SK-N-MC (cell line): ENCODE measurements at regions not wholly inside any gene's neighbourhood (a gene's known extent, or its start where the extent isn't known, plus 50 kb on each side); places are given as distances from the start of the nearest gene placed in this dataset.

Source experiments
- EZH2 ChIP-seq: fragments of 200-600 bp; sonication (generic); IDR thresholded peaks from one replicate; pipeline ENCODE4 v1.6.1; 2017; ENCODE audit warnings: antibody characterized with exemption
- FOXP2 ChIP-seq: optimal IDR thresholded peaks from 2 replicates; pipeline ENCODE3; 2011; ENCODE audit warnings: mild to moderate bottlenecking, moderate library complexity; ENCODE audit not compliant: insufficient read depth; ENCODE audit errors: extremely low read length, control extremely low read depth
- POLR2AphosphoS5 ChIP-seq: IDR thresholded peaks from 2 replicates; pipeline ENCODE4 v1.6.1; 2012; ENCODE audit warnings: mild to moderate bottlenecking, low read depth, low read length, borderline replicate concordance

DNA sequence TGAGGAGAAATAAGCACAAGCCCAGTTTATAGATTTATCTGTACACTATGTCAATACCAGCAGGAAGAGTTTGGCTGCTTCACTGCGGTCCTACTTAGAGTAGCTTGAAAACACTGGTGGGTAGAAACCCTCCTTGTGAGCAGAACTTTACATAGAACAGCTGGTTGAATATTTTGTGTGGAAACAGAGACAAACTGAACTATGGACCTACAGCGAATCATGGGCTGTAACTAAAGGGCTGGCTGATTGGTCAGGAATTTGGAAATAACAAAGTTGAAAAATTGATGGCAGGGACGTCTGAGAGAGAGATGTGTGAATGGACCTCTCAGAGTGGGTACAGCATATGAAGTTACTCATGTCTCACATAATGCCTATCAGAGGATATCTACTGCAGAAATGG lies 392.5 kb downstream of the MAN2A1 start:
- TF ChIP-seq POLR2AphosphoS5: no peak
- TF ChIP-seq EZH2: no peak
- no peak for TF ChIP-seq FOXP2
